ENCODE measurements at regions not wholly inside any gene's neighbourhood (a gene's known extent, or its start where the extent isn't known, plus 50 kb on each side); places are given as distances from the start of the nearest gene placed in this dataset.

GRCh38 chr9:36728651-36729520 lies 156.2 kb downstream of the MELK start:
- TF ChIP-seq CTCF (IDR thresholded peaks at IDR 0.05) (peak; percentile 91), EZH2 (IDR thresholded peaks at IDR 0.05; ENCODE audit: borderline replicate concordance, insufficient read depth, low read depth, low read length, poor library complexity, severe bottlenecking) (no peak)
